Endothelial cell of umbilical vein (primary cell): ENCODE measurements at regions not wholly inside any gene's neighbourhood (a gene's known extent, or its start where the extent isn't known, plus 50 kb on each side); places are given as distances from the start of the nearest gene placed in this dataset.

Experiments
- BruUV-seq: library from RNA; stranded (reverse); fragments of 400-500 nt; replicated peaks from 2 replicates; lab custom pipeline; 2021; lab: Mats Ljungman, UMichigan
- CTCF ChIA-PET: fragments of 300-600, 350-600 bp; sonication (Branson Sonifier 250); formaldehyde crosslinking; loops from one replicate; lab custom pipeline; 2021; ENCODE audit warnings: antibody characterized with exemption, inconsistent platforms; lab: Charles Lee
- POLR2A ChIA-PET: fragments of 300-600, 350-600 bp; sonication (Branson Sonifier 250); formaldehyde crosslinking; loops from one replicate; lab custom pipeline; 2021; ENCODE audit warnings: antibody characterized with exemption, inconsistent platforms; lab: Charles Lee
- DNase-seq: peaks from one replicate; pipeline ENCODE4 v3.0.0-alpha.2; 2011; ENCODE audit warnings: low read depth, low spot score
- FAIRE-seq: peaks from 2 replicates; lab custom pipeline; 2011; peaks lifted over from hg19 to GRCh38; lab: Jason Lieb, UNC
- H2AFZ ChIP-seq: 2 replicates; pipeline ENCODE4 v1.6.0; 2012; ENCODE audit warnings: low read depth, low read length, control low read depth, inconsistent platforms
- H3K27ac ChIP-seq: 2 replicates; pipeline ENCODE4 v1.5.1; 2011; ENCODE audit warnings: low read depth, mild to moderate bottlenecking, control low read depth, low read length, moderate library complexity; ENCODE audit not compliant: insufficient read depth
- H3K27me3 ChIP-seq, 2 experiments: 2 replicates each; pipeline versions ENCODE4 v1.6.0 to v1.6.1; 2011; ENCODE audit warnings: low read length in 2 of 2, mixed read lengths in 1 of 2; ENCODE audit not compliant: control insufficient read depth in 2 of 2, insufficient read depth in 2 of 2
- H3K36me3 ChIP-seq, 2 experiments: 2 replicates in 1 of 2; 3 replicates in 1 of 2; pipeline ENCODE4 v1.5.1; 2011; ENCODE audit warnings: low read length in 2 of 2, mild to moderate bottlenecking in 1 of 2, moderate library complexity in 1 of 2; ENCODE audit not compliant: control insufficient read depth in 2 of 2, insufficient read depth in 2 of 2; ENCODE audit errors: extremely low read depth in 1 of 2
- H3K4me1 ChIP-seq: 3 replicates; pipeline ENCODE4 v1.5.1; 2011; ENCODE audit warnings: mild to moderate bottlenecking, low read length; ENCODE audit not compliant: control insufficient read depth, insufficient read depth; ENCODE audit errors: extremely low read depth
- H3K4me2 ChIP-seq: 2 replicates; pipeline ENCODE4 v1.6.1; 2011; ENCODE audit warnings: low read length, control low read depth, mixed read lengths; ENCODE audit not compliant: insufficient read depth
- H3K4me3 ChIP-seq, 3 experiments: fragments of 200-600 bp in 1 of 3; sonication (generic), shearing (Covaris generic) in 1 of 3; replicated peaks in 1 of 3; 2 replicates each; pipeline ENCODE4 v1.5.1; 2011 to 2016; ENCODE audit warnings: control low read depth in 3 of 3, low read length in 3 of 3, mild to moderate bottlenecking in 2 of 3, inconsistent platforms in 1 of 3, low read depth in 1 of 3, moderate library complexity in 1 of 3; ENCODE audit not compliant: insufficient read depth in 1 of 3
- H3K79me2 ChIP-seq: 2 replicates; pipeline ENCODE4 v1.6.0; 2012; ENCODE audit warnings: low read length, inconsistent platforms; ENCODE audit not compliant: control insufficient read depth, insufficient read depth
- H3K9ac ChIP-seq: replicated peaks from 2 replicates; pipeline ENCODE3; 2011; ENCODE audit warnings: low read length, control low read depth; ENCODE audit not compliant: insufficient read depth; ENCODE audit errors: extremely low read depth
- H3K9me1 ChIP-seq: replicated peaks from 3 replicates; pipeline ENCODE4 v1.6.0; 2011; ENCODE audit warnings: mild to moderate bottlenecking, low read length; ENCODE audit not compliant: control insufficient read depth, insufficient read depth; ENCODE audit errors: extremely low read depth
- H3K9me3 ChIP-seq: replicated peaks from 2 replicates; pipeline ENCODE4 v1.5.1; 2012; ENCODE audit warnings: low read length, inconsistent platforms; ENCODE audit not compliant: control insufficient read depth, insufficient read depth
- H4K20me1 ChIP-seq: replicated peaks from 2 replicates; pipeline ENCODE3; 2011; ENCODE audit warnings: mild to moderate bottlenecking, low read length; ENCODE audit not compliant: control insufficient read depth, insufficient read depth; ENCODE audit errors: extremely low read depth
- CTCF ChIP-seq, 2 donors: IDR thresholded peaks; 1 replicate in 1 of 2; 2 replicates in 1 of 2; pipeline ENCODE4 v1.5.1; 2011; ENCODE audit warnings: low read length in 2 of 2, mild to moderate bottlenecking in 2 of 2, moderate library complexity in 2 of 2, control low read depth in 1 of 2, inconsistent platforms in 1 of 2, low read depth in 1 of 2; ENCODE audit not compliant: insufficient read depth in 1 of 2; ENCODE audit errors: extremely low read depth in 1 of 2
- EZH2 ChIP-seq: IDR thresholded peaks from 2 replicates; pipeline ENCODE4 v1.6.1; 2012; ENCODE audit warnings: borderline replicate concordance, low read depth, mild to moderate bottlenecking, moderate library complexity, low read length, inconsistent platforms; ENCODE audit not compliant: severe bottlenecking
- GATA2 ChIP-seq: IDR thresholded peaks from 2 replicates; pipeline ENCODE4 v1.7.0; 2011; ENCODE audit warnings: low read depth, mild to moderate bottlenecking, moderate library complexity, mixed read lengths, low read length; ENCODE audit not compliant: insufficient read length, insufficient read depth
- MAX ChIP-seq: IDR thresholded peaks from 2 replicates; pipeline ENCODE4 v1.6.1; 2011; ENCODE audit not compliant: insufficient read depth, insufficient read length
- POLR2A ChIP-seq: IDR thresholded peaks from 2 replicates; pipeline ENCODE4 v1.6.1; 2012; ENCODE audit warnings: low read depth, mild to moderate bottlenecking, control low read depth, low read length
- POLR2AphosphoS5 ChIP-seq: IDR thresholded peaks from 2 replicates; pipeline ENCODE4 v1.6.1; 2012; ENCODE audit warnings: low read depth, mild to moderate bottlenecking, control low read depth, low read length, moderate library complexity; ENCODE audit not compliant: insufficient read depth
- dilution Hi-C: fragments of 300-500 bp; cut with MboI; formaldehyde crosslinking; loops from one replicate; pipeline ENCODE4 v1.15.0; 2019; ENCODE audit warnings: low sequenced_read_pairs; ENCODE audit not compliant: extremely low pct_ligation_motif_present
- intact Hi-C: fragments of 100-400 bp; cut with micrococcal nuclease; formaldehyde crosslinking; loops from one replicate; pipeline ENCODE4 v1.10.0; 2022

DNA sequence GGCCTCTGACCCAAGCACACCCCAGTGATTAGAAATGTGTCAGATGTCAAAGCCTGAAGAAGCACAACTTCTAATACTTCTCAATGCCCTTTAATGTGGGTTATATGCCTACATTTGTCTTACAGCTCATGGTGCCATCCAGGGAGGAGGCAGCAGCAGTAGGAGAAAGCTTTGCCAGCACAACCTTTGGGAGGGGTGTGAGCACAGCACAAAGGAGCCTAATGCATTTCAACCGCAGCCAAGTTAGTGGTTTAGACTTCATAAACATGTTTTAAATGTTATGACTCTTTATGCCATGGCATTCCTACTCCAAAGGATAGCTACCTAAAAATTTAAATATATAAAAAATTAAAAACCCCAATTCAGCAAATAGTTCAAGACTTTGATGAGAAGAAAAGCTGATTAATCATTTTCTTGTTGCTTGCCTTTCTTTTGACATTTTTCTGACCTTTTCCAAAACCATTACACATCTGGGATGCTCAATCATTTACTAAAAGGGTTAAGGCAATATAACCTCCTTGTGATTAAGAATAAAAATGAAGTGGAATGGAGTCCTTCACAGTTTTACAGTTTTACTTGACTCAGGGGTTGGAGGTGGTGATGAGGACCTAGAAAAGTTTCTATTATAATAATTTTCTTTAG lies 142.7 kb downstream of the DLEU7 start:
- CTCF ChIA-PET: interaction anchor here (0.7 to 1.1 kb wide), 5 partner anchors 9 to 100 kb away, joined by 3 to 4 read pairs (median 3); no protein-coding TSS in a partner anchor
- H4K20me1 ChIP-seq: no peaks in the 10 kb centered on the region
- DNase-seq (no peak), FAIRE-seq (no peak)
- H3K79me2 ChIP-seq: no peaks in the 10 kb centered on the region
- H3K9ac ChIP-seq: no peak overlapping the region
- H3K9me1 ChIP-seq: no peaks in the 10 kb centered on the region
- BruUV-seq: no TSS peak
- no peak for TF ChIP-seq MAX
- TF ChIP-seq CTCF (IDR thresholded peaks at IDR 0.05; ENCODE audit: extremely low read depth in 1 of 2, insufficient read depth in 1 of 2, low read depth in 1 of 2, low read length in 2 of 2): no peak
- TF ChIP-seq GATA2: no peak
- no peak for TF ChIP-seq EZH2
- TF ChIP-seq POLR2AphosphoS5: no peak
- no peak for TF ChIP-seq POLR2A
- H3K27me3 ChIP-seq: no peaks in the 10 kb centered on the region
- H3K4me3 ChIP-seq: no peak overlapping the region
- no peaks in the 10 kb centered on the region for H3K9me3 ChIP-seq
- H3K36me3 ChIP-seq: no peaks in the 10 kb centered on the region
- H3K27ac ChIP-seq: no peak overlapping the region
- H3K4me1 ChIP-seq: peaks cover 23% of the 10 kb centered on the region
- POLR2A ChIA-PET: no interaction called here
- dilution Hi-C loops: no loop called here
- intact Hi-C loops: no loop called here
- no peak overlapping the region for H2AFZ ChIP-seq
- H3K4me2 ChIP-seq: no peak overlapping the region
